Erythroblast (primary cell): ENCODE measurements at regions not wholly inside any gene's neighbourhood (a gene's known extent, or its start where the extent isn't known, plus 50 kb on each side); places are given as distances from the start of the nearest gene placed in this dataset.

ENCODE experiments used
- GATA1 ChIP-seq: IDR thresholded peaks from 2 replicates; pipeline ENCODE4 v1.6.1; 2011; ENCODE audit warnings: low read depth, mild to moderate bottlenecking, control low read depth, low read length, moderate library complexity
- POLR2A ChIP-seq: IDR thresholded peaks from 2 replicates; pipeline ENCODE4 v1.6.1; 2011; ENCODE audit warnings: mild to moderate bottlenecking, low read length

DNA sequence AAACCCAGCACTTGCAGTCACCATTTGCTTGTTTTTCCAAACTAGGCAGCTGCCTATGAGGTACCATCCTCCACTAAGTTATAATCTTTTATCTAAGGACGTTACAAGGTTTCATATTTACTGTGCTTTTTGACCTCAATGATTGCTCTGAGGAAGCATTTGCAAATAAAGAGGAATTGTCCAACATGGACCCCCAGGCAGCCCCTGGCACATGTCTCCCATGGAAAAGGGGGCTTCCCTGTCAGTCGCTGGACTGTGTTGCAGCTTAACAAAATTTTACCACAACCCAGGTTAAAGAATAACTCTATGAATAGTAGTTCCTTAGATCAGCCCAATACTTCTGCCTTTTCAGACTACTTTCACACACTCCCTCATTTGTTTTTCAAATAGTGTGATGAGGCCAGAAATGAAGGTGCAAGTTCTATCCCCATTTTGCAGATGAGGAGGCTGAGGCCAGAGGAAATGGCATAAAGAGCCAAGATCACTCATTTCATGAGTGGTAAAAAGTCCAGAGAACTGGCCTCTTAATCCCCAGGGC lies 52.8 kb upstream of the ZPBP start:
- no peak for TF ChIP-seq POLR2A
- TF ChIP-seq GATA1: no peak
